Hematopoietic multipotent progenitor cell treated with erythropoietin and hydrocortisone succinate and interleukin-3 and kit ligand, for 17 days (in vitro differentiated cells): ENCODE measurements at regions not wholly inside any gene's neighbourhood (a gene's known extent, or its start where the extent isn't known, plus 50 kb on each side); places are given as distances from the start of the nearest gene placed in this dataset.

Experiments
- DNase-seq: peaks from one replicate; pipeline ENCODE4 v3.0.0-alpha.2; 2015; ENCODE audit warnings: low spot score

- no peak for DNase-seq
These were observed 103.4 kb downstream of the QRFPR start for GRCh38 chr4:121277194-121278105.

DNA sequence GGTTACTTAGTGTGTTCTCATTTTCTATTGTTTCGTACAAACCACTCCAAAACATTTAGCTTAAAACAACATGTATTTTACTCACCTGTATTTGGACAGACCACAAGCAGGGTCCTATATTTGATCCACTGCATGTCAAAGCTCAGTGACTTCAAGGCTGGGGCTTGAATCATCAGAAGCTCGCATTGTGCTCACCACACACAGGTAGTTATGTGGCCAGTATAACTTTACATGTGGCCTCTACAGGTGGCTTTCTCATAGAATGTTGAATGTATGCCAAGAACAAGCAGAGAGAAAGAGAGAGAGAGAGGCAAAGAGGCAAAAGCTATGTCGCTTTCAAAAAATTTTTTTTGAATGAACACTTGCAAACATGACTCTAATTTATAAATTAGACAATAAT lies 107.6 kb downstream of the QRFPR start:
- DNase-seq = no peak

GRCh38 chr4:121272526-121272925 lies 108.3 kb downstream of the QRFPR start:
- no peak for DNase-seq

DNA sequence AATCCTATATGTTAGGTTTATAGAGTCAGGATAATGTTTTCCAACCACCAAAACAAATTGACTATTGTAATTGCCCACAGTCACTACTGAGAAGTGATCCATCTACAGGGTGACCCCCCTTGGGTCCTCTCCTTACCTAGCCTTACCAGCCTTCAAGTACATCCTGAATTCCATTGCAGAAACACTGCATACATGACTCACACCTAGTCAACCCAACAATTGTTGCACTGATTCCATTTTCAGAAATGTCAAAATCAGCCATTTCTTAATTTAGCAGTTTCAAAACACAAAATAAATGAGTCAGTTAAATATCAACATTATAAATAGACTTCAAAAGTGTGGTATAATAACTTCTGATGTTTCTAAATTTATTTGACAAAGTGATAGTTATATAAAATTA lies 106.3 kb upstream of the TNIP3 start:
- DNase-seq = no peak

DNA sequence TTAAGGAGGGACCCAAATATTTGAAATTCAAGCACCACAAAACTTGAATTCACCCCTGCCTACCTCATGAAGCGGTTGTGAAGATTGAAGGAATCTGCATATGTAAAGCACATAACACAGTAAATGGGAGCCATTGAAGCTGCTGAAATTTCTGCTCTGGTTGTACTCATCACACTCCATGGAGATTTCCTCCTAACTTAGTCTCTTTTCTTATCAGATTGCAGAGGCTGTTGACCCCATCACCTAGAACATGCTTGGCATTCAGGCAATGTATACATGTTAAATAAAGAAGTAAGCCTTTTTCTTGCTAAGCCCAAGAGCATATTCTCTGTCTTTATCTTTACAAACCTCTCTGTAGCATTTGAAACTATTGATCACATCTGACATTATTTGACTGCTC lies 104.9 kb upstream of the TNIP3 start:
- no peak for DNase-seq

GRCh38 chr4:121266982-121267381 lies 102.9 kb upstream of the TNIP3 start:
- DNase-seq = no peak

DNA sequence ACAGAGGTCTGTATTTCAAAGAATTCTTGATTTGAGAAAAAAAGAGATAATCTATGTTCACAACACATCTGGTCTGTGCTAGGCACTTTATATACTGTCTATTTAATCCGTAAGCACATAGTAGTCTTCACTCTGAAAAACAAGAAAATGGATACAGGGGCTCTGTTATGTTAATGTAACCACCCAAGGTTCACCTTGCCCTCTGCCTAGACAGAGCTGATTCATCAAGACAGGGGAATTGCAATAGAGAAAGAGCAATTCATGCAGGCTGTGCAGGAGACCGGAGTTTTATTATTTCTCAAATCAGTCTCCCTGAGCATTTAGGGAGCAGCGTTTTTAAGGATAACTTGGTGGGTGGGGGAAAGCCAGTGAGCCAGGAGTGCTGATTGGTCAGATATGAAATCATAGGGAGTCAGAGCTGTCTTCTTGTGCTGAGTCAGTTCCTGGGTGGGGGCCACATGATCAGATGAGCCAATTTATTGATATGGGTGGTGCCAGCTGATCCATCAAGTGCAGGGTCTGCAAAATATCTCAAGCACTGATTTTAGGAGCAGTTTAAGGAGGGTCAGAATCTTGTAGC lies 92.9 kb upstream of the TNIP3 start:
- DNase-seq = no peak

DNA sequence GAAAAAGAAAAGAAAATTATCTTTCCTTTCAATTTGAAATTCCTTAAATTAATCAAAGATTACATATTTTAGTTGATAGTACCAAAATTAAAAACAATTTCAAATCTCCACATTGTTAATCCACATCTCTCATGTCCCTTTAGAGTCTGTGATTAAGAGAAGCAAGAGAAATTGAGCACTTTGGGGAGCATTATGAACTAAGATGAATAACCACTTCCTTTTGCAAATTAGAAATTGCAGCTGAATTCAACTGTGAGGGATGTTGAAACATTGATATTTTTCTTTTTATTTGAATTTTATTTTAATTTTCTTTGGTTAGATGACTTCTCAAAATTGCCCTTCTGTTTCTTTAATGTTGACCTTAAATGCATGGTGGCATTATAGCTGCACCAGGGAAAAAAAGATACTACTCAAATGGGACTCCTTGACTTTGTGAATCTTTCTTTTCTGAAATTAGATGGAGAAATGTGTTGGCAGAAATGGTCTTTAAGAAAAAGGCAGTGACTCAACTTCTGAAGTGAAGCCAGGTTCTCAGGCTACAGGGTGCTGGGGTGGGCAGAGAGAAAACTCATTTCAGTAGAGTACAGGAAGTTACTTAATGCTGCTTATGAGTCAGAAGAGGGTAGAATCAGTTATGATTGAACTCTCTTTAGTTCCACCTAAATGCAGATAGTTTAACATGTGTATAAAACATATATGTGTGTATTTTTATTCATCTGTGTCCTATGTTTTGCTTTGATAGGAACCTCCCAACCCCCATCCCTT lies 92.0 kb upstream of the TNIP3 start:
- DNase-seq = no peak

- no peak for DNase-seq
These were observed 89.8 kb upstream of the TNIP3 start for GRCh38 chr4:121253961-121254360.

GRCh38 chr4:121252224-121252806 lies 88.2 kb upstream of the TNIP3 start:
- DNase-seq = peak; percentile 55

- no peak for DNase-seq
These were observed 84.6 kb upstream of the TNIP3 start for GRCh38 chr4:121248747-121249146.

DNA sequence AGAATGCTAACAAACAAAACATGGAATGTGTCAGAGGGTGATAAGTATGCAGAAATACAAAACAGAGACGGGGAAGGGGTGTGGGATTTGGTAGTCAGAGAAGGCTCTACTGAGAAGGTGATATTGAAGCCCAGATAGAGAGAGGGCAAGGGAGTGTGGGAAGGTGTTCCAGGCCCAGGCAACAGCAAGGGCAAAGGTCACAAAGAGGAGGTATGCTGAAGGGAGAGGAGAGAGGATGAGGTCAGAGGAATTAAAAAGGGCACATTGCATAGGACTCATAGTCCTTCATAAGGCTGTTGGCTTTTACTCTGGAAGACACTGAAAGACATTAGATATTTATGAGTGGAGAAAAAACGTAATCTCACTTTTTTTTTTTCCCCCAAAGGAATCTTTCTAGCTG lies 82.6 kb upstream of the TNIP3 start:
- DNase-seq = no peak

DNA sequence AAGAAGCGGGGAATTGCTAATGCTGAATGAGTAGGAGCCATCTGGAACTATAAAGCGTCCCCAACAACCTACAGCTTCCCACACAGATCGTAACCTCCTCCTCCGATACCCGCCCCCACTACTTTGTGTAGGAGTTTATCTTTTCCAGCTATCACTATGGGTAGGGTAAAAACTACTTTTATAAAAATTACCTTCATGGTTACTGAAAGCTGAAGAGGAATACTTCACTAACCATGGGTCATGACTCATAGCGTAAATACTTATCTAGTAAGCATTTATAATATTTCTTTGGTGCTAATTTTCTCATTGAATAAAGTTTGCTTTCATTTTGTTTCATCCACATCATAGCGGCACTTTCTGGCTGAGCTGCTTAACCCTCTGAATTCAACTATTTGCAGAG lies 79.4 kb upstream of the TNIP3 start:
- DNase-seq = no peak

- DNase-seq = no peak
These were observed 78.1 kb upstream of the TNIP3 start for GRCh38 chr4:121242188-121242750.

DNA sequence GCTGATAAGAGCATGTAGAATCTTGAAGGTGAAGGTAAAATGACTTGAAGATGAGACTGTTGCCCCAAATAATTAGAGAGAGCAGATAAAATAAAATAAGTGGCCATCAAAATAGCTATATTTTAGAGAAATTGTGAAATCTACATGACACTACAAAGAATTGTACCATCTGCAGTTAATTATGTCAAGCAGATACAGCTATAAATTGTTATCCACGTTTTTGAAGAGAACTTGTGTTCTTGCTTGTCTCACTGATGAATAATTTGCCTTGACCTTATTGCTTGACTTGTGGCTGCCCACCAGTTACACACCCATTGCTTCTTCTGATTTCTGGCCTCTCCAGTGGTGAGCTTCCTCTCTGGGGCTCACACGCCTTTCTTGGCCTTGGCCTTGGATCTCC lies 75.8 kb upstream of the TNIP3 start:
- no peak for DNase-seq

DNA sequence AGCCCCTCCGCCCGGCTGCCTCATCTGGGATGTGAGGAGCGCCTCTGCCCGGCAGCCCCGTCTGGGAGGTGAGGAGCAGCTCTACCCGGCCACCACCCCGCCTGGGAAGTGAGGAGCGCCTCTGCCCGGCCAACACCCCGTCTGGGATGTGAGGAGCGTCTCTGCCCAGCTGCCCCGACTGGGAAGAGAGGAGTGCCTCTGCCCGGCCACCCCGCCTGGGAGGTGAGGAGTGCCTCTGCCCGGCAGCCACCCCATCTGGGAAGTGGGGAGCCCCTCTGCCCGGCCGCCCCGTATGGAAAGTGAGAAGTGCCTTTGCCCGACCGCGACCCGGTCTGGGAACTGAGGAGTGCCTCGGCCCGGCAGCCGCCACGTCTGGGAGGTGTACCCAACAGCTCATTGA lies 74.3 kb upstream of the TNIP3 start:
- no peak for DNase-seq

GRCh38 chr4:121237069-121237399 lies 72.9 kb upstream of the TNIP3 start:
- DNase-seq = no peak

GRCh38 chr4:121236353-121237068 lies 72.4 kb upstream of the TNIP3 start:
- no peak for DNase-seq

DNA sequence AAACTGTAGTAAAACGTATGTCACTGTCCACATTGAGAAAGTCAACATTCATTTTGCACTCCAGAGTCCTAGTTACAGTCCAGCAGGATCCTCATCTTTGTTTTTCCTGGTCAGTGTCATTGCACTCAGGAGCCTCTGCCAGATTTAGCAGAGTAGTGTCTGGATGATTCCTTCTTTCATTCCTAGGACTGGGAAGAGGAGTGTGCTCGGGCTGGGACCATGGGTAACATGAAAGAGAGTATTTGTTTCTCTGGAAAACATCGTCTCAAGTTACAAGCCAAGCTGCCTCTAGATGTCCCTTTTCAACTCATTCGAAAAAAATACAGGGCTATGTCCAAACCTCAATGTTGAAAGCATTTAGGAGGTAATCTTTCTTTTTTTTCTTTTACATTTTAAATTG lies 69.9 kb upstream of the TNIP3 start:
- DNase-seq = no peak

- DNase-seq = no peak
These were observed 65.9 kb upstream of the TNIP3 start for GRCh38 chr4:121229993-121230392.

GRCh38 chr4:121228848-121229247 lies 64.7 kb upstream of the TNIP3 start:
- no peak for DNase-seq

GRCh38 chr4:121227341-121227792 lies 63.2 kb upstream of the TNIP3 start:
- DNase-seq = no peak
